A549 (cell line): ENCODE measurements at regions not wholly inside any gene's neighbourhood (a gene's known extent, or its start where the extent isn't known, plus 50 kb on each side); places are given as distances from the start of the nearest gene placed in this dataset.
"Not testable (repeated sequence)": the region's sequence is repeated elsewhere in the genome, so short reads cannot be mapped to it uniquely, and the experiment has no call there.

ENCODE experiments used
- ATAC-seq, 2 experiments: fragments of 200-7000 bp in 1 of 2; fragments of >200 bp in 1 of 2; cut with Nextera tagmentation in 1 of 2; cut with Tn5 transposase in 1 of 2; 3 replicates each; pipeline versions ENCODE4 v1.8.0 to v1.9.1; 2018 to 2020; ENCODE audit warnings: mild to moderate bottlenecking in 1 of 2, moderate library complexity in 1 of 2
- CTCF ChIA-PET: fragments of 300-600 bp; sonication (Branson Sonifier 250); formaldehyde crosslinking; extraction: SDS; loops from one replicate; lab custom pipeline; 2021; ENCODE audit warnings: antibody characterized with exemption, inconsistent platforms; lab: Yijun Ruan, JAX
- POLR2A ChIA-PET: fragments of 350-600 bp; formaldehyde crosslinking; extraction: SDS; loops from one replicate; lab custom pipeline; 2021; ENCODE audit warnings: antibody characterized with exemption, inconsistent platforms; lab: Yijun Ruan, JAX
- DNase-seq, 2 experiments: peaks; one replicate each; pipeline versions ENCODE4 v3.0.0 to v3.0.0-alpha.2; 2011 to 2016; ENCODE audit warnings: low read depth in 1 of 2, low spot score in 1 of 2
- FAIRE-seq: peaks from 2 replicates; lab custom pipeline; 2011; peaks lifted over from hg19 to GRCh38; lab: Jason Lieb, UNC
- H3K27ac ChIP-seq, 2 experiments: fragments of >200 bp; sonication (Bioruptor Twin); formaldehyde crosslinking; 3 replicates each; pipeline ENCODE4 v1.5.1; 2016 to 2017
- H3K4me1 ChIP-seq: fragments of >200 bp; sonication (Bioruptor Twin); formaldehyde crosslinking; 3 replicates; pipeline ENCODE4 v1.6.1; 2016
- H3K4me2 ChIP-seq: fragments of >200 bp; sonication (Bioruptor Twin); formaldehyde crosslinking; 3 replicates; pipeline ENCODE4 v1.6.1; 2016
- H3K4me3 ChIP-seq: fragments of >200 bp; sonication (Bioruptor Twin); formaldehyde crosslinking; 3 replicates; pipeline ENCODE4 v1.5.1; 2016
- H3K9me3 ChIP-seq: fragments of >200 bp; sonication (Bioruptor Twin); formaldehyde crosslinking; 3 replicates; pipeline ENCODE4 v1.6.1; 2016
- CBX8 ChIP-seq: fragments of 200-600 bp; sonication (generic); IDR thresholded peaks from 2 replicates; pipeline ENCODE4 v1.6.1; 2016
- CHD4 ChIP-seq: fragments of 200-600 bp; sonication (generic); IDR thresholded peaks from 2 replicates; pipeline ENCODE4 v1.6.1; 2016; ENCODE audit warnings: antibody characterized with exemption, mild to moderate bottlenecking, borderline replicate concordance
- EHF ChIP-seq: fragments of 250-450 bp; sonication (Bioruptor Pico); IDR thresholded peaks from 2 replicates; pipeline ENCODE4 v1.5.0; 2020; ENCODE audit warnings: mild to moderate bottlenecking
- EHMT2 ChIP-seq: fragments of 200-600 bp; sonication (generic); IDR thresholded peaks from 2 replicates; pipeline ENCODE4 v1.6.1; 2016; ENCODE audit warnings: antibody characterized with exemption, low read depth, mild to moderate bottlenecking, moderate library complexity
- EP300 ChIP-seq, 2 experiments: fragments of >200 bp; sonication (Bioruptor Twin); formaldehyde crosslinking; IDR thresholded peaks; 2 replicates in 1 of 2; 3 replicates in 1 of 2; pipeline ENCODE4 v1.6.1; 2016 to 2017
- ESRRA ChIP-seq: fragments of 150-350 bp; IDR thresholded peaks from 2 replicates; pipeline ENCODE4 v1.6.1; 2014; ENCODE audit warnings: mild to moderate bottlenecking, low read length, borderline replicate concordance
- FOSB ChIP-seq: fragments of 250-450 bp; sonication (Bioruptor Pico); IDR thresholded peaks from 2 replicates; pipeline ENCODE4 v1.5.0; 2020; ENCODE audit warnings: mild to moderate bottlenecking, moderate library complexity
- FOXS1 ChIP-seq: fragments of 250-450 bp; sonication (Bioruptor Pico); IDR thresholded peaks from 2 replicates; pipeline ENCODE4 v1.5.0; 2020; ENCODE audit warnings: mild to moderate bottlenecking, moderate library complexity
- HEYL ChIP-seq: fragments of 250-450 bp; sonication (Bioruptor Pico); IDR thresholded peaks from 2 replicates; pipeline ENCODE4 v1.8.0; 2021; ENCODE audit warnings: mild to moderate bottlenecking, moderate library complexity
- HOXA7 ChIP-seq: fragments of 250-450 bp; sonication (Bioruptor Pico); IDR thresholded peaks from 2 replicates; pipeline ENCODE4 v1.5.0; 2020; ENCODE audit warnings: mild to moderate bottlenecking, moderate library complexity
- HOXB13 ChIP-seq: fragments of 250-450 bp; sonication (Bioruptor Pico); IDR thresholded peaks from 2 replicates; pipeline ENCODE4 v1.5.0; 2020; ENCODE audit warnings: low read depth, mild to moderate bottlenecking, moderate library complexity
- HOXB5 ChIP-seq: fragments of 250-450 bp; sonication (Bioruptor Pico); IDR thresholded peaks from 2 replicates; pipeline ENCODE4 v1.5.0; 2020; ENCODE audit warnings: mild to moderate bottlenecking, moderate library complexity
- JUN ChIP-seq, 2 experiments: fragments of >200 bp; sonication (Bioruptor Twin); formaldehyde crosslinking; IDR thresholded peaks; 2 replicates in 1 of 2; 3 replicates in 1 of 2; pipeline ENCODE4 v1.6.1; 2016 to 2017
- MAFK ChIP-seq: fragments of 450-650 bp; IDR thresholded peaks from 2 replicates; pipeline ENCODE4 v1.6.1; 2014; ENCODE audit not compliant: partially characterized antibody
- MAZ ChIP-seq: fragments of 150-350 bp; IDR thresholded peaks from 2 replicates; pipeline ENCODE4 v1.6.1; 2014; ENCODE audit warnings: antibody characterized with exemption, low read depth, low read length, borderline replicate concordance
- MYC ChIP-seq: IDR thresholded peaks from 2 replicates; pipeline ENCODE4 v1.6.1; 2012; ENCODE audit warnings: mild to moderate bottlenecking, inconsistent platforms, low read length, improper control_type of control experiment, borderline replicate concordance
- RAD21 ChIP-seq, 2 experiments: fragments of >200 bp in 1 of 2; sonication (Bioruptor Twin) in 1 of 2; formaldehyde crosslinking in 1 of 2; IDR thresholded peaks in 1 of 2; conservative IDR thresholded peaks in 1 of 2; 2 replicates in 1 of 2; 3 replicates in 1 of 2; pipeline ENCODE4 v1.6.1; 2012 to 2018; ENCODE audit warnings: inconsistent platforms in 1 of 2
- RARB ChIP-seq: fragments of 250-450 bp; sonication (Bioruptor Pico); IDR thresholded peaks from 2 replicates; pipeline ENCODE4 v1.8.0; 2021; ENCODE audit warnings: mild to moderate bottlenecking, moderate library complexity
- RNF2 ChIP-seq: fragments of 200-600 bp; sonication (generic); IDR thresholded peaks from 2 replicates; pipeline ENCODE4 v1.6.1; 2016; ENCODE audit warnings: low read depth, mild to moderate bottlenecking, antibody characterized with exemption, moderate library complexity, borderline replicate concordance
- SREBF2 ChIP-seq: fragments of 450-650 bp; IDR thresholded peaks from 2 replicates; pipeline ENCODE4 v1.6.1; 2014; ENCODE audit warnings: mild to moderate bottlenecking, moderate library complexity
- TFCP2L1 ChIP-seq: fragments of 250-450 bp; sonication (Bioruptor Pico); IDR thresholded peaks from 2 replicates; pipeline ENCODE4 v1.5.0; 2021; ENCODE audit warnings: mild to moderate bottlenecking
- ZFP36 ChIP-seq: fragments of 450-650 bp; IDR thresholded peaks from 2 replicates; pipeline ENCODE4 v1.6.1; 2014; ENCODE audit warnings: borderline replicate concordance; ENCODE audit not compliant: partially characterized antibody
- WGBS: methylation state at CpG from one replicate; pipeline ENCODE4 v1.1.6; 2017; ENCODE audit errors: missing lambda C conversion rate; 5-methylcytosine and 5-hydroxymethylcytosine counted together
- TF ChIP-seq, protein P1 (sequence below): fragments of >200 bp; sonication (Bioruptor Twin); formaldehyde crosslinking; IDR thresholded peaks from 3 replicates; pipeline ENCODE4 v1.6.1; 2016
- TF ChIP-seq, protein P2 (sequence below): fragments of >200 bp; sonication (Bioruptor Twin); formaldehyde crosslinking; IDR thresholded peaks from 2 replicates; pipeline ENCODE4 v1.6.1; 2016
- TF ChIP-seq, protein P3 (sequence below): fragments of 450-650 bp; IDR thresholded peaks from 2 replicates; pipeline ENCODE4 v1.6.1; 2014; ENCODE audit warnings: antibody characterized with exemption

DNA sequence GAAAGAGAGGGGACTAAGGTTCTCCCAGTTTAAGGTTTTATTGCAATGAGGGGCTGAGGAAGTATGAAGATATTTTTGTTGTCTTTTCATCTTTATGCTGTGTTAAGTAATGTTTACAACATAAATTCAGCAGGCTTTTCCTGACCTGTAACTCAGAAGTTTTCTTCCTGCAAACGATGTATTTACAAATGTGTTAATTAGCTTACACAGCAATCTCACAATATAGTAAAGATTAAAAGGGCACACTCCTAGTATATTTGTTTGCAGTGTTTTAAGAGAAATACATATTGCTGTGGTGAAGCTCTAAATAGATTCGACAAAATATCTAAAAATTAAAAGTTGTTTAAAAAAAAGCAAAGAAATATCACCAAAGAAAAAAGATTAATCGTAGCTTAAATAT lies 55.7 kb downstream of the OR11H12 start:
- TF ChIP-seq RNF2 (no peak; the same call in 1 of the 2 replicates), MAFK (peak; percentile 50), CHD4 (no peak), ZFP36 (no peak), RAD21 (conservative IDR thresholded peaks at IDR 0.05 in 1 of 2, IDR thresholded peaks at IDR 0.05 in 1 of 2) (no peak), RARB (CRISPR knock-in tag) (no peak), HOXB5 (no peak)
- no peak overlapping the region for H3K4me3 ChIP-seq
- H3K4me2 ChIP-seq = no peak overlapping the region
- ATAC-seq (no peak), FAIRE-seq (peak; percentile 63), DNase-seq (no peak)
- H3K9me3 ChIP-seq = no peaks in the 10 kb centered on the region
- H3K4me1 ChIP-seq = no peaks in the 10 kb centered on the region
- WGBS = 11% methylated on average over 3 of the region's 3 CpGs
- ChIA-PET CTCF (no interaction called here), POLR2A (no interaction called here)
- H3K27ac ChIP-seq = no peak overlapping the region

DNA sequence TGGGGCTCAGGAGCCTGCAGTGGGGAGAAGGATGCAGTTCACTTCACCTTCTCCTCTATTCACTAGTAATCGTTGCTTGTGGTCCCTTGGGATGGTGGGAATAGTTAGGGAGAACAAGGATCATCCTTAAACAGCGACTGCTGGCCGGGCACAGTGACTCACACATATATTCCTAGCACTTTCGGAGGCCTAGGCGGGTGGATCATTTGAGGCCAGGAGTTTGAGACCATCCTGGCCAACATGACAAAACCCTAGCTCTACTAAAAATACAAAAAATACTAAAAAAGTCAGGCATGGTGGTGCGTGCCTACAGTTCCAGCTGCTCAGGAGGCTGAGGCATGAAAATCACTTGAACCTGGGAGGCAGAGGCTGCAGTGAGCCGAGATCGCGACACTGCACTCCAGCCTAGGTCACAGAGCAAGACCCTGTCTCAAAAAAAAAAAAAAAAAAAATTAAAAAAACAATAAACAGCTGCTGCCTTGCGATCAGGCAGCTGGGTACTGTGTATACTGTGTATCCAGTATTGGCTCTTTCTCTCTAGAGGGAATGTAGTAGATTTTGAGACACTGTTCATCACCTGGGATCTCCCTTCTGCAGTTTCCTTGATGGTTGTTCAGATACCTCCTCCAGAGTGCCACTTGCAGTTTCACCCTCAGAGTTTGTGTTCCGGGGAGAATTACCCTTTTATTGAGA lies 59.1 kb downstream of the OR11H12 start:
- POLR2A ChIA-PET, FAIRE-seq, H3K27ac ChIP-seq, DNase-seq, H3K4me3 ChIP-seq, H3K4me1 ChIP-seq, H3K9me3 ChIP-seq, CTCF ChIA-PET, H3K4me2 ChIP-seq: not testable (repeated sequence)
- ATAC-seq = peak; percentile 59 to 61
- WGBS = 30% methylated on average over 11 of the region's 11 CpGs

DNA sequence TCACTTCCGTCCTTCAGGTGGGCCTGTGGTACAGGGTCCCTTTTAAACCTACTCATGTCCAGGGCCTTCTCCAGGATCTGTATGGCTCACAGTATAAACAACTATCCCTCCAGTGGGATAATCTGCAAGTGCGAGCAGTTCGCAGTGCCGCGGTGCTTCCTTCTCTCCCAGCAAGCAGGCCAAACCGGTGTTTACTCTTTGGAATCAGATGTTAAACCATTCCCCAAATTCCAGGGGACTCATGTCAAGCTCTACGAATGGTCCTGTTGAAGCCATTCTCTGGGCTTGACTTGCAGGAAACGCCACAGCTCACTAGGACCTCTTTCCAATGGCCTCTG lies 59.6 kb downstream of the OR11H12 start:
- H3K4me1 ChIP-seq = no peaks in the 10 kb centered on the region
- no peak overlapping the region for H3K27ac ChIP-seq
- TF ChIP-seq SREBF2 = no peak
- no peak for TF ChIP-seq TFCP2L1 (CRISPR knock-in tag)
- TF ChIP-seq HOXA7 (CRISPR knock-in tag) = no peak
- TF ChIP-seq JUN (IDR thresholded peaks at IDR 0.05) = no peak
- no peak overlapping the region for H3K4me3 ChIP-seq
- WGBS = 53% methylated on average over 8 of the region's 8 CpGs
- DNase-seq = no peak
- FAIRE-seq = peak; percentile 54
- no peak overlapping the region for H3K4me2 ChIP-seq
- ATAC-seq = peak; percentile 44 to 65; a peak in 5 of 6 replicates
- ChIA-PET CTCF (no interaction called here), POLR2A (no interaction called here)
- no peaks in the 10 kb centered on the region for H3K9me3 ChIP-seq

DNA sequence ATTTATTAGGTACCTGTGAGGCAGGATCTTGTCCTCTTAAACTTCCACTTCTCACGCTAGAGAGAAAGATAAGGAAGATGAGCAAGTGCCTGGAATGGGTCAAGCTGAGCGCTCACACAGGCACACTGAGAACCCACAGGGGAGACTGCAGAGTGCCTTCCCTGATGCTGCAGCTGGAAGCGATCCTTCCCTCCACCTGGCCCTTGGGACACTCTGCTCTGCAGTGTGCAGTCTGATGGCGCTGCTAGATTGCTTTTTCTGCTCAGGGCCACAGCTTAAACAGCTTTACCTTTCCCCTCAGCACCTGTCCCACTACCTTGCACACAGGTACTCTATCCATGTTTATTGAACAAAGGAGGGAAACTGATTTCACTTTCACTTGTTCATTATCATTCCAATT lies 66.9 kb downstream of the OR11H12 start:
- DNase-seq, CTCF ChIA-PET, H3K4me3 ChIP-seq, H3K9me3 ChIP-seq, H3K4me1 ChIP-seq, FAIRE-seq, H3K27ac ChIP-seq, H3K4me2 ChIP-seq, POLR2A ChIA-PET, ATAC-seq: not testable (repeated sequence)
- under 1% methylated on average over 4 of the region's 4 CpGs for WGBS

DNA sequence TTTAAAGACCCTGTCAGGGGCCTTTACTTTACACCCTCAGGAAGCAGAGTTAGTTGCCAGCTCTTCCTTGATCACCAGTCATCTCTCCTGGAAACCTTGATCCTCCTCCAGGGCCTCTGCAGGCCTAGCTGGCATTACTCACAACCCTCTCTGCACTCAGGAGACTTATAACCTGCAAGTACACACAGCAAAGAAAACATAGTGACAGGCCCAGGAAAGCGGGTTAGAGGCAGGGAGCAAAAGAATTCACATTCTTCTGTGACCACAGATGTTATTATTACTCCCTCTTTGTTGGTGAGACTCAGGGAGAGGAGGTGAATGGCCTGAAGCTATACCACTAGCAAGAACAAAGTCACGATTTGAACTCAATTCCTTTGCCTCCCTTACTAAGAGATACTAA lies 87.4 kb downstream of the OR11H12 start:
- POLR2A ChIA-PET = no interaction called here
- FAIRE-seq (no peak), ATAC-seq (no peak)
- H3K9me3 ChIP-seq = no peaks in the 10 kb centered on the region
- TF ChIP-seq MAZ (no peak), SREBF2 (no peak), EP300 (IDR thresholded peaks at IDR 0.05) (no peak), ESRRA (no peak), HOXB5 (no peak), EHF (CRISPR knock-in tag) (no peak), EHMT2 (no peak), JUN (IDR thresholded peaks at IDR 0.05) (no peak), HEYL (no peak), HOXB13 (no peak), FOSB (CRISPR knock-in tag) (no peak), CBX8 (no peak), MYC (no peak), FOXS1 (CRISPR knock-in tag) (no peak)
- TF ChIP-seq, protein P1, sequence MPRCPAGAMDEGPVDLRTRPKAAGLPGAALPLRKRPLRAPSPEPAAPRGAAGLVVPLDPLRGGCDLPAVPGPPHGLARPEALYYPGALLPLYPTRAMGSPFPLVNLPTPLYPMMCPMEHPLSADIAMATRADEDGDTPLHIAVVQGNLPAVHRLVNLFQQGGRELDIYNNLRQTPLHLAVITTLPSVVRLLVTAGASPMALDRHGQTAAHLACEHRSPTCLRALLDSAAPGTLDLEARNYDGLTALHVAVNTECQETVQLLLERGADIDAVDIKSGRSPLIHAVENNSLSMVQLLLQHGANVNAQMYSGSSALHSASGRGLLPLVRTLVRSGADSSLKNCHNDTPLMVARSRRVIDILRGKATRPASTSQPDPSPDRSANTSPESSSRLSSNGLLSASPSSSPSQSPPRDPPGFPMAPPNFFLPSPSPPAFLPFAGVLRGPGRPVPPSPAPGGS = no peak
- TF ChIP-seq, protein P2, sequence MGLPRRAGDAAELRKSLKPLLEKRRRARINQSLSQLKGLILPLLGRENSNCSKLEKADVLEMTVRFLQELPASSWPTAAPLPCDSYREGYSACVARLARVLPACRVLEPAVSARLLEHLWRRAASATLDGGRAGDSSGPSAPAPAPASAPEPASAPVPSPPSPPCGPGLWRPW = no peak
- TF ChIP-seq, protein P3, sequence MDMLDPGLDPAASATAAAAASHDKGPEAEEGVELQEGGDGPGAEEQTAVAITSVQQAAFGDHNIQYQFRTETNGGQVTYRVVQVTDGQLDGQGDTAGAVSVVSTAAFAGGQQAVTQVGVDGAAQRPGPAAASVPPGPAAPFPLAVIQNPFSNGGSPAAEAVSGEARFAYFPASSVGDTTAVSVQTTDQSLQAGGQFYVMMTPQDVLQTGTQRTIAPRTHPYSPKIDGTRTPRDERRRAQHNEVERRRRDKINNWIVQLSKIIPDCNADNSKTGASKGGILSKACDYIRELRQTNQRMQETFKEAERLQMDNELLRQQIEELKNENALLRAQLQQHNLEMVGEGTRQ = no peak
- TF ChIP-seq, all 56 proteins: peak for 0
- Histone ChIP-seq H3K27ac (no peak overlapping the region), H3K4me1 (no peaks in the 10 kb centered on the region), H3K4me2 (no peak overlapping the region), H3K4me3 (no peak overlapping the region)
- CTCF ChIA-PET = no interaction called here
- 0% methylated on average over 2 of the region's 2 CpGs for WGBS
- no peak for DNase-seq
